ENCODE measurements at regions not wholly inside any gene's neighbourhood (a gene's known extent, or its start where the extent isn't known, plus 50 kb on each side); places are given as distances from the start of the nearest gene placed in this dataset.

- Histone ChIP-seq H4K20me1 (ENCODE audit: control insufficient read depth, insufficient read depth) (no peaks in the 10 kb centered on the region), H3K27ac (ENCODE audit: control insufficient read depth, insufficient read depth) (no peak overlapping the region), H3K4me1 (ENCODE audit: control insufficient read depth, insufficient read depth, low read length) (no peaks in the 10 kb centered on the region), H3K4me2 (ENCODE audit: control insufficient read depth, insufficient read depth) (no peak overlapping the region), H3K9ac (ENCODE audit: control insufficient read depth, insufficient read depth, low read length) (no peak overlapping the region), H3K4me3 (no peak overlapping the region), H2AFZ (ENCODE audit: control insufficient read depth, low read depth, low read length) (no peak overlapping the region), H3K27me3 (replicated peaks in 1 of 2; ENCODE audit: control insufficient read depth in 2 of 2, insufficient read depth in 2 of 2, low read length in 1 of 2) (peaks cover 4 to 6% of the 10 kb centered on the region in 2 experiments), H3K36me3 (ENCODE audit: control insufficient read depth in 2 of 2, insufficient read depth in 2 of 2, low read length in 1 of 2) (no peaks in the 10 kb centered on the region), H3K9me3 (replicated peaks; ENCODE audit: control insufficient read depth, insufficient read depth, low read length) (no peaks in the 10 kb centered on the region), H3K79me2 (ENCODE audit: control insufficient read depth, insufficient read depth, low read length) (no peaks in the 10 kb centered on the region)
- WGBS (ENCODE audit: insufficient coverage, insufficient replicate concordance, low lambda C conversion rate, missing lambda C conversion rate), result 6% methylated on average over 7 of the region's 7 CpGs
- FAIRE-seq (no peak), DNase-seq (ENCODE audit: low read depth, low spot score) (no peak), ATAC-seq (no peak; the same call in 2 of the 3 replicates)
- in situ Hi-C loops (cut with MboI) (no loop called here), intact Hi-C loops (cut with micrococcal nuclease; ENCODE audit: unreplicated experiment) (loop anchor here (2.0 kb wide), 1 partner anchor 97 kb away; no protein-coding TSS in a partner anchor)
- ChIA-PET CTCF (interaction anchor here (0.6 to 2.1 kb wide), 5 partner anchors 10 to 283 kb away, joined by 3 to 6 read pairs (median 4); partner anchors contain the start of gene NECTIN1), POLR2A (no interaction called here), RAD21 (ENCODE audit: unreplicated experiment) (interaction anchor here (1.8 kb wide), 1 partner anchor 96 kb away, joined by 9 read pairs; no protein-coding TSS in a partner anchor), SMC1A (ENCODE audit: uncharacterized antibody, unreplicated experiment) (interaction anchor here (0.9 to 1.7 kb wide), 6 partner anchors 10 to 339 kb away, joined by 3 to 6 read pairs (median 4); no protein-coding TSS in a partner anchor)
- TF ChIP-seq ZNF274 (IDR thresholded peaks at IDR 0.05; ENCODE audit: insufficient read depth, insufficient read length), result no peak
- TF ChIP-seq PRDM15 (CRISPR knock-in tag; IDR thresholded peaks at IDR 0.05), result no peak
- no peak for TF ChIP-seq ATF7 (IDR thresholded peaks at IDR 0.05; ENCODE audit: low read depth)
- TF ChIP-seq CBX3 (IDR thresholded peaks at IDR 0.05; ENCODE audit: borderline replicate concordance, low read depth), result no peak
- no peak for TF ChIP-seq RB1 (IDR thresholded peaks at IDR 0.05; ENCODE audit: borderline replicate concordance)
- no peak for TF ChIP-seq SIN3A (IDR thresholded peaks at IDR 0.05; ENCODE audit: low read depth, low read length)
- TF ChIP-seq REST (IDR thresholded peaks at IDR 0.05; ENCODE audit: low read depth, low read length), result no peak
- TF ChIP-seq RBBP5 (conservative IDR thresholded peaks at IDR 0.05), result no peak
- TF ChIP-seq PKNOX1 (IDR thresholded peaks at IDR 0.05), result no peak
- no peak for TF ChIP-seq JUND (IDR thresholded peaks at IDR 0.05; ENCODE audit: low read depth, low read length)
- no peak for TF ChIP-seq SMARCA5 (IDR thresholded peaks at IDR 0.05)
- no peak for TF ChIP-seq HDGF (IDR thresholded peaks at IDR 0.05)
- TF ChIP-seq, protein P1, sequence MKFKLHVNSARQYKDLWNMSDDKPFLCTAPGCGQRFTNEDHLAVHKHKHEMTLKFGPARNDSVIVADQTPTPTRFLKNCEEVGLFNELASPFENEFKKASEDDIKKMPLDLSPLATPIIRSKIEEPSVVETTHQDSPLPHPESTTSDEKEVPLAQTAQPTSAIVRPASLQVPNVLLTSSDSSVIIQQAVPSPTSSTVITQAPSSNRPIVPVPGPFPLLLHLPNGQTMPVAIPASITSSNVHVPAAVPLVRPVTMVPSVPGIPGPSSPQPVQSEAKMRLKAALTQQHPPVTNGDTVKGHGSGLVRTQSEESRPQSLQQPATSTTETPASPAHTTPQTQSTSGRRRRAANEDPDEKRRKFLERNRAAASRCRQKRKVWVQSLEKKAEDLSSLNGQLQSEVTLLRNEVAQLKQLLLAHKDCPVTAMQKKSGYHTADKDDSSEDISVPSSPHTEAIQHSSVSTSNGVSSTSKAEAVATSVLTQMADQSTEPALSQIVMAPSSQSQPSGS (IDR thresholded peaks at IDR 0.05; ENCODE audit: low read length), result no peak
- no peak for TF ChIP-seq TCF3 (IDR thresholded peaks at IDR 0.05; ENCODE audit: borderline replicate concordance, insufficient read depth, low read depth, low read length)
- TF ChIP-seq ZNF384 (IDR thresholded peaks at IDR 0.05; ENCODE audit: borderline replicate concordance, low read depth, low read length), result no peak
- no peak for TF ChIP-seq BHLHE40 (IDR thresholded peaks at IDR 0.05; ENCODE audit: borderline replicate concordance in 1 of 2, low read depth in 2 of 2, low read length in 1 of 2)
- BruUV-seq (replicated peaks), result no TSS peak
These were observed 125.7 kb downstream of the TRIM29 start for GRCh38 chr11:120012245-120012644.
